Pulmonary artery endothelial cell (primary cell): ENCODE measurements at regions not wholly inside any gene's neighbourhood (a gene's known extent, or its start where the extent isn't known, plus 50 kb on each side); places are given as distances from the start of the nearest gene placed in this dataset.

Experiments used
- DNase-seq: peaks from one replicate; pipeline ENCODE4 v3.0.0-alpha.2; 2011; ENCODE audit warnings: low read depth, low spot score

DNA sequence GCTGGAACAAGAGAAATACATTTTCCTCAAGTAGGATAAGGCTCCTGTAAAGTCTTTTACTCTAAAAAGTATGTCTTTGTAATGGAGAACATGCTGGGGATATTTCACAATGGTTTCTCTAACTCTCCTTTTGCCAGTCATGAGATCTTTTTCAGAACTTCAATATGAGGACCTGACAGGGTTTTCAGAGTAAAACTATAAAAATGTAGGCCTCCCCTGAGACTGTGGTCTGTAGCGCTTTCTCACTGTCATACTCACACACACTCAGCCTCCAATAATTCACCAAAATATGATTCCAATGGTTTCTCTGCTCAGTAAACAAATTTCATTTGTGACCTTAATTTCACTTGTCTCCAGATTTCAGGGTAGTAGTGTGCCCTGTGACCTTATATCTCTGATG lies 440.1 kb upstream of the PTBP2 start:
- no peak for DNase-seq

- no peak for DNase-seq
These were observed 431.6 kb upstream of the PTBP2 start for GRCh38 chr1:96290033-96290432.

- no peak for DNase-seq
These were observed 430.8 kb upstream of the PTBP2 start for GRCh38 chr1:96290801-96291200.

DNA sequence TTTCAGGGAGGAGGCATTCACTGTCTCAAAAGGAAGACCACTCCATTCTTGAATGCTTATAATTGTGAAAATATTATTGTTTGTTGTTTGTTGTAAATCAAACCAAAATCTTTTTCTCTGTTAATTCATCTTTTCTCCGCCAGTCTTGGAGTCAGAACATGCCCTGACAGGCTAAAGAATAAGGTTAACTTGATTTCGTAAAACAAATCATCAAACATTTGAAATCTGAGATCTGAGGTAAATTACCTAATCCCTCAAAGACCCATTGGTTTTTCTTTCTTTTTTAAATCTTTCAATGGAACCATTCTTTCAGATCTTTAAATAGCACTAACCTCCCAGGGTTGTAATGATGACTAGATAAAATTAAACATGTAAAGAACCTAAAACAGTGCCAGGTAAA lies 430.1 kb upstream of the PTBP2 start:
- no peak for DNase-seq

- no peak for DNase-seq
These were observed 429.4 kb upstream of the PTBP2 start for GRCh38 chr1:96292141-96292540.

DNA sequence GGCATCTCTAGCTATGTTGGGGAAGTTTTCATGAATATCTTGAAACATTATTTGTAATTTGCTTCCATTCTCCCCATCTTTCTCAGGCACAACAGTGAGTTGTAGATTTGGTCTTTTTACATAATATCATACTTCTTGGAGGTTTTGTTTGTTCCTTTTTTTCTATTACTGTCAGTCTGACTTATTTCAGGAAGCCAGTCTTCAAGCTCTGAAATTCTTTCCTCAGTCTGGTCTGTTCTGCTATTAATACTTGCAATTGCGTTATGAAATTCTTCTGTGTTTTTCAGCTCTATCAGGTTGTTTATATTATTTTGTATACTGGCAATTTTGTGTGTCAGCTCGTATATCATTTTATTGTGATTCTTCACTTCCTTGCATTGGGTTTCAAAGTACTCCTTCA lies 424.6 kb upstream of the PTBP2 start:
- DNase-seq: no peak

GRCh38 chr1:96306809-96307560 lies 414.6 kb upstream of the PTBP2 start:
- no peak for DNase-seq

DNA sequence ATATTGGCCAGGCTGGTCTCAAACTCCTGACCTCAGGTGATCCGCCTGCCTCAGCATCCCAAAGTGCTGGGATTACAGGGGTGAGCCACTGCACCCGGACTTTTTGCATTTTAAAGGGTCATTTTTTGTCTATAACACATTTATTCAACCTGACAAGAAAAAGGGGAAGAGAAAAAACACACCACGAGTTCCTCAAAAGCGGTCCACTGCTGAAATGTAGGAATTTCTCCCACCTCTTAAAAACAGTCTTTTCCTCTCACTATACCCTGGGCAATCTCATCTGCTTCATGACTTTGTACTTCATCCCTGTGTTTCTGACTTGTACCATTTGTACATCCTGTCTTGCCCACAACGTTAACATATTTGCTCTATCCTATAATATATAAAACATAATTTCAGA lies 413.3 kb upstream of the PTBP2 start:
- no peak for DNase-seq

- no peak for DNase-seq
These were observed 411.8 kb upstream of the PTBP2 start for GRCh38 chr1:96309783-96310182.

DNA sequence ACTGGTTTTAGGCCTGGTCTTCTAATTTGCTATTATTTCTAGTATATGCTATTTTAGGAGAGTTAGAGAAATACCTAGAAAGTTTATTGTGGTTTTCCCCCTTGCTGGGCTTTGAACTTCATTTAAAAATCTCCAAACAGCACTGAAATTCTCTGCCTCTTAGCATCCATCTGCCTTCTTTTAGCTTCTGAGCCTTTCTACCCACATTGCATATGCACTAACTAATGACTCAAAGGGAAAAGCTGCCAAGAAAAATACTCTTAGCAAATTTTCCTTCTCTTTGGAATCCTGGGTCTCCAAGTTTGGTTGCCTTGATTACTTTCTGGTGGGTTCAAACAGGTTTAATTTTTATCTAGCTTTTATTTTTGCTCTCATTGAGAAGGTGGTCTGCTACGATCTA lies 408.4 kb upstream of the PTBP2 start:
- DNase-seq: no peak

GRCh38 chr1:96329121-96329520 lies 392.5 kb upstream of the PTBP2 start:
- DNase-seq: no peak

DNA sequence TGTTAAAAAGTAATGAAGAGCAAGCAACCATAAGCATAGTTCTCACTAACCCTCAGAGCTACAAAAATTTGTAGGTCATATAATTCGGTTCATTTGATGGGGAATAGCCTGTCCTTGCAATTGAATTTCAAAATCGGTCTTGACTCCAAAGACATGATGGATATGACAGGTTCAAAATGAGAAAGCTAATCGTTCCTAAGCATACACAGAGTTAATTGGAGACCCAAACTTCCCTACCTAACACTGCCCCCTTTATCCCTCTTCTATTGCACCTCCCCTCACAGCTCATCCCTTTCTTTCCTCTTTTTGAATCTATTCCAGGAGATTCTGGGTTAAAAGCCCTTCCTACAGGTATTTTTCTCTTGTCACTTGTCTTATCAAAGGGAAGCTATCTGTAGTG lies 390.0 kb upstream of the PTBP2 start:
- no peak for DNase-seq

DNA sequence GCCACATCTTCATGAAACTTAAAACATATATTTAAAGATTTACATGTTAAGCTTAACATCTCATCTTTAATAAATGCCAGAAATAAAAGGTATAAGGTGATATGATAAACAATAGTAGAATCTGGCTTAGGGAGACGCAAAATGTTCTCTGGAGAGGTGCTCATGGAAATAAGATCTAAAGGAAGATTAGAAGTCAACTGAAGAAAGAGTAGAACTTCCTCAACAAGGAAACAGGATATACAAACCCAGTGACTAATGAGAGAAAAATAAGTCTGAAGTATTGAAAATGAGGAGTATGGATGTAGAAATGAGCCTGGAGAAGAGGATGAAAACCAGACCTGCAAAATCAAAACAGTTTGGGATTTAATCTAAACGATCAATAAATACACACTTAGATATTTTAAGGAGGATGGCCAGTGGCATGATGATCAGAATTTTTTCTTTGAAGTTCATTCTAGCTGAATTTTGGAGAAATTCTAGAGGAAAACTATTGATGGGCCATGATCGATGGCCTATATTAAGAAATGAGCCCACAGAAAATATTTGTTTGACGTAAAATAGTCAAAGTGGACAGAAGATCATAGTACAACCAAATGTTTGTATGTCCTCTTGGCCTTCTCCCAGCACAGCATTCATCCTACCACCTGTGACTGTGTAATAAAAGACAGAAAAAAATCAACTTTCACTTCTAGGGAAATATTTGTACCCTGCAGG lies 387.9 kb upstream of the PTBP2 start:
- no peak for DNase-seq

- no peak for DNase-seq
These were observed 387.4 kb upstream of the PTBP2 start for GRCh38 chr1:96334236-96334557.

DNA sequence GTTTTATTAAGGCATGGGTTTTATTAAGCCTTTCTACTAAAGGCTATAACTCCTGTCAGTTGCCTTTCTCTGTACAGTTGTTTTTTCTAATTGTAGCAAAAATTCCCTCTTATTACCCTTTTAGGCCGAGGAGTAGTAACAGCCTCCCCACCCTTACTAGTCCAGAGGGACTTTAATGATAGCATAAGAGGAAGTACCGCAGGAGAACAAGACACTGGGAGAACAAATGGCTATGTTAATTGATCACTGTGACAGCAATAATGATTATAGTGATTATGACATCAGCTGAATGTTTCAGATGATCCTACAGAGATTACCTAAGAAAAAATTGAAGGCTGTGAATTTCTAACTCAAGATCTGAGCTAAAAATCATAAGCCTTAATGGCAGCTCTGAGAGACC lies 383.0 kb upstream of the PTBP2 start:
- DNase-seq: no peak

GRCh38 chr1:96340686-96341085 lies 380.9 kb upstream of the PTBP2 start:
- no peak for DNase-seq

GRCh38 chr1:96346719-96347118 lies 374.9 kb upstream of the PTBP2 start:
- DNase-seq: no peak

- no peak for DNase-seq
These were observed 371.7 kb upstream of the PTBP2 start for GRCh38 chr1:96349896-96350295.

GRCh38 chr1:96352733-96353132 lies 368.9 kb upstream of the PTBP2 start:
- no peak for DNase-seq

DNA sequence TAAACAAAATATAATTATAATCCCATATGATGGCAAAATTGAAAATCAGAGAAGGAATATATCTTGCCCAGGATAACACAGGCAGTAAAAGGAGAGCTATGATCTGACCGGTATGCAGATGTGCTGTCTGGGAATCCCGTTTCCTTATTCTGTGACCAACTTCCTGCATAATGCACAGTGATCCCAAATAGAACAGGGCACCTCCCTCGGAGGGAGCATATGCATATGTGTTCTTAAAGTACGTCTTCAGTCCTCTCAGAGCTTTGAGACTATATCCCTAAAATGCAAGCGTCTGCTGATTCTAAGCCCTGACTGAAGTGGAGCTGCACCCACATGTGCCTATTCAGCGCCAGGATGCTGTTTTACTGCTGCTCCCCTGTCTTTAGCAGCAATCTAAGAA lies 366.1 kb upstream of the PTBP2 start:
- DNase-seq: no peak

DNA sequence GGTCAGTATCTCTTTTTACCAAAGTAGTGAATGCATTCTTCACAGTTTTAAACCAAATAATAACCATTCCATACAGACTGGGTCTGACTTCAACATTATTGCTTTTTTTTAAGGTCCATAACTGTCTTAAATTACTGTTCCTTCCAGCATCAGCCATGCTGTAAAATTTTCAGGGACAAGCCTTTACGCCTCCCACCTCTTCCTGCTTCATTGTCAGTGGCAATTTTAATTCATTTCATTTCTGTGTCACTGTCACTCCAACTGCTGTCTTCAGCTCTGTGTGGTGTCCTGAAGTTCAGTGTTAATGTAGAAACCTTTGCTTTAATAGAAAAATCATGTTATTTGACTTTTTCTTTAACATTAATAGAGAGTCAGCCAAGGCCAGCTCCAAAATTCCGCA lies 365.6 kb upstream of the PTBP2 start:
- no peak for DNase-seq

DNA sequence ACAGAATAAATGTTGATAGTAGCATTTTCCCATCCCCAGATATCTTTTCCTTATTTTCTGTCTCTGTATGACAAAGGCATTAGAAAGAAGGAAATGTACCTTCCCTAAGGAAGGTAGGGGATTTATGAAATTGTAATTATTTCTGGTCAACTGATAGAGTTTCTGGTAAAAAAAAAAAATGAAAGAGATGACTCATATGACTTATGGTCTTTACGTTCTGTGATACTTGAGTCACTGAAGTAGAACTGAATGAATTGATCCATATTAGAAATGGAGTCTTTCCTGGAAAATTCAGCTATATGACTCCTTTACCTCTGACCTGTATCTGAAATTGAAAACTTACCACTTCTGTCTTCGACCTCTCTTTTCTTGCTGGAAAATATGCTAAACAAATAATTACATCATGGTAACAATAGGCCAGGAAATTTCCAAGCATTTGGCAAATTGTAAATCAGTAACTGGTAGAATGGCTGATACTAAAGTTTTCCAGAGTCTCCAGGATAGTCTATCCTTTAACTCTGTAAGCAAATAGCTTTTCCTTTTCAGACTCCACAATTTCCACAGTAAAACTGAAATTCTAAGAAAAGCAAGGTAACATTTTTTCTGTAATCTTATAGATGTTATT lies 364.3 kb upstream of the PTBP2 start:
- DNase-seq: no peak

GRCh38 chr1:96358057-96358456 lies 363.5 kb upstream of the PTBP2 start:
- no peak for DNase-seq
